IMR-90 (cell line): ENCODE measurements at regions not wholly inside any gene's neighbourhood (a gene's known extent, or its start where the extent isn't known, plus 50 kb on each side); places are given as distances from the start of the nearest gene placed in this dataset.

Experiments used
- BHLHE40 ChIP-seq: fragments of 150-350 bp; IDR thresholded peaks from 2 replicates; pipeline ENCODE4 v1.6.1; 2016; ENCODE audit warnings: mild to moderate bottlenecking, low read depth, low read length
- CEBPB ChIP-seq: IDR thresholded peaks from 2 replicates; pipeline ENCODE4 v1.6.1; 2012; ENCODE audit warnings: low read depth, low read length, improper control_type of control experiment
- CTCF ChIP-seq: conservative IDR thresholded peaks from 2 replicates; pipeline ENCODE4 v1.5.1; 2012; ENCODE audit warnings: mild to moderate bottlenecking, low read depth, low read length, improper control_type of control experiment
- ELK1 ChIP-seq: fragments of 150-350 bp; IDR thresholded peaks from 2 replicates; pipeline ENCODE4 v1.6.1; 2016; ENCODE audit warnings: low read depth, mild to moderate bottlenecking, low read length, moderate library complexity, borderline replicate concordance
- FOS ChIP-seq: fragments of 150-350 bp; IDR thresholded peaks from 2 replicates; pipeline ENCODE4 v1.6.1; 2016; ENCODE audit warnings: low read depth, low read length
- MAFK ChIP-seq: IDR thresholded peaks from 2 replicates; pipeline ENCODE4 v1.6.1; 2012; ENCODE audit warnings: low read depth, low read length, improper control_type of control experiment
- NFE2L2 ChIP-seq: fragments of 150-350 bp; IDR thresholded peaks from 2 replicates; pipeline ENCODE4 v1.6.1; 2016; ENCODE audit warnings: low read depth, mild to moderate bottlenecking, low read length
- POLR2A ChIP-seq: IDR thresholded peaks from 2 replicates; pipeline ENCODE4 v1.6.1; 2012; ENCODE audit warnings: mild to moderate bottlenecking, low read depth, low read length
- RAD21 ChIP-seq: IDR thresholded peaks from 2 replicates; pipeline ENCODE4 v1.6.1; 2012; ENCODE audit warnings: low read length, improper control_type of control experiment
- RFX5 ChIP-seq: IDR thresholded peaks from 2 replicates; pipeline ENCODE4 v1.8.0; 2012; ENCODE audit warnings: low read depth, mild to moderate bottlenecking, low read length, moderate library complexity
- USF2 ChIP-seq: fragments of 150-350 bp; IDR thresholded peaks from 2 replicates; pipeline ENCODE4 v1.6.1; 2017; ENCODE audit warnings: mild to moderate bottlenecking, antibody characterized with exemption, low read length, low read depth

DNA sequence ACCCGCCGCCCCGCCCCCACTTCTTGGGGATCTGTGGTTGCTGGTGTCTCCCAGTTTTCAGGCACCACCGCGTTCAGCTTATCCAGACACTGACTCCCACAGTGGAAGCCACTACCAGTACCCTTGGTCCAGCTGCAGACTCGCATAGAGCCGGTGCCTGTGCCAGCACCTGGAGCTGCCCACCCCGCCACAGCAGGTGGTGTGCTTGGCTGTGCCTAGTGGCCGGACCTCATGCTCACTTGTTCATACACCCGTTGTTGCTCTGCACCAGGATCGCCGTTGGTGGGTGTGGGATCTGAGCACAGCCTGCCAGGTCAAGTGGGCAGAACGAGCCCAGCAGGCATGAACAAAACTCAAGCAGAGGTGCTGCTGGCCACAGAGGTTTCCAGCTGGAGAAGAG lies 673.2 kb downstream of the RERGL start:
- TF ChIP-seq CTCF (no peak), CEBPB (no peak), BHLHE40 (no peak), POLR2A (no peak), NFE2L2 (no peak), FOS (no peak), ELK1 (no peak), RFX5 (no peak), USF2 (no peak), MAFK (no peak), RAD21 (no peak)
